ENCODE measurements at regions not wholly inside any gene's neighbourhood (a gene's known extent, or its start where the extent isn't known, plus 50 kb on each side); places are given as distances from the start of the nearest gene placed in this dataset.

DNA sequence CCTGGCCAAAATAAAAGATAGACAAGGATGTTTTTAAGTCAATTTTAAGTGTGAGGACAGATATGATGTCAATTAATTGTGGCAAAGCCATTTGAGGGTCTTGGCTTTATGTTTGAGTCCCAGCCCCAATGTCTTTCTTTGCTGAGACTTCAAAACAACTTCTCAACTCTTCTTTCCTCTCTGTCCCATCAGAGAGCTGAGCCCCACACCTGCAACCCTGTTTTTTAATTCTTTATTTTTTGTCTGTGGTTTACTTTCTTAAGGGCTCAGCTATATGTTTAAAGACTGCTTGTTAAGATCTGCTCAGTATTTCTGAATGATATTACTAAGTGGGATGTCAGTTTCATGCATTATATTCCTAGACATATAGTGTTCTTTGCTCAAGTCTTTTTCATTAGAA is 164.3 kb downstream of the HS3ST1 start:
- no peak overlapping the region for H3K27ac ChIP-seq (ENCODE audit: low read depth, low read length, poor library complexity, severe bottlenecking)
- TF ChIP-seq, protein P1, sequence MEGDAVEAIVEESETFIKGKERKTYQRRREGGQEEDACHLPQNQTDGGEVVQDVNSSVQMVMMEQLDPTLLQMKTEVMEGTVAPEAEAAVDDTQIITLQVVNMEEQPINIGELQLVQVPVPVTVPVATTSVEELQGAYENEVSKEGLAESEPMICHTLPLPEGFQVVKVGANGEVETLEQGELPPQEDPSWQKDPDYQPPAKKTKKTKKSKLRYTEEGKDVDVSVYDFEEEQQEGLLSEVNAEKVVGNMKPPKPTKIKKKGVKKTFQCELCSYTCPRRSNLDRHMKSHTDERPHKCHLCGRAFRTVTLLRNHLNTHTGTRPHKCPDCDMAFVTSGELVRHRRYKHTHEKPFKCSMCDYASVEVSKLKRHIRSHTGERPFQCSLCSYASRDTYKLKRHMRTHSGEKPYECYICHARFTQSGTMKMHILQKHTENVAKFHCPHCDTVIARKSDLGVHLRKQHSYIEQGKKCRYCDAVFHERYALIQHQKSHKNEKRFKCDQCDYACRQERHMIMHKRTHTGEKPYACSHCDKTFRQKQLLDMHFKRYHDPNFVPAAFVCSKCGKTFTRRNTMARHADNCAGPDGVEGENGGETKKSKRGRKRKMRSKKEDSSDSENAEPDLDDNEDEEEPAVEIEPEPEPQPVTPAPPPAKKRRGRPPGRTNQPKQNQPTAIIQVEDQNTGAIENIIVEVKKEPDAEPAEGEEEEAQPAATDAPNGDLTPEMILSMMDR (conservative IDR thresholded peaks at IDR 0.05; ENCODE audit: low read depth, low read length), result no peak
- TF ChIP-seq EZH2 (IDR thresholded peaks at IDR 0.05; ENCODE audit: borderline replicate concordance, low read depth, low read length, poor library complexity, severe bottlenecking), result no peak
- no peak for DNase-seq (ENCODE audit: low spot score)
- H3K36me3 ChIP-seq (ENCODE audit: insufficient read depth, low read length, poor library complexity, severe bottlenecking), result no peaks in the 10 kb centered on the region
- ChIA-PET CTCF (no interaction called here), POLR2A (ENCODE audit: low non-redundant PET) (no interaction called here)
- no TSS peak for BruUV-seq (replicated peaks)
- H3K9me3 ChIP-seq (ENCODE audit: low read depth, low read length, poor library complexity, severe bottlenecking), result peaks cover 35% of the 10 kb centered on the region
- intact Hi-C loops (cut with micrococcal nuclease; ENCODE audit: unreplicated experiment), result no loop called here
- no peaks in the 10 kb centered on the region for H3K4me1 ChIP-seq (ENCODE audit: insufficient read depth, low read length, poor library complexity, severe bottlenecking)
- no peaks in the 10 kb centered on the region for H3K27me3 ChIP-seq (replicated peaks; ENCODE audit: insufficient read depth, low read depth, low read length, poor library complexity)
- no peak overlapping the region for H3K4me3 ChIP-seq (ENCODE audit: low read depth, low read length, poor library complexity, severe bottlenecking)

GRCh38 chr4:11263208-11263607 is 165.5 kb downstream of the HS3ST1 start:
- TF ChIP-seq EZH2 (IDR thresholded peaks at IDR 0.05; ENCODE audit: borderline replicate concordance, low read depth, low read length, poor library complexity, severe bottlenecking), result no peak
- TF ChIP-seq, protein P1 (conservative IDR thresholded peaks at IDR 0.05; ENCODE audit: low read depth, low read length), result no peak
- Histone ChIP-seq H3K27ac (ENCODE audit: low read depth, low read length, poor library complexity, severe bottlenecking) (no peak overlapping the region), H3K4me3 (ENCODE audit: low read depth, low read length, poor library complexity, severe bottlenecking) (no peak overlapping the region), H3K4me1 (ENCODE audit: insufficient read depth, low read length, poor library complexity, severe bottlenecking) (no peaks in the 10 kb centered on the region), H3K27me3 (replicated peaks; ENCODE audit: insufficient read depth, low read depth, low read length, poor library complexity) (no peaks in the 10 kb centered on the region), H3K36me3 (ENCODE audit: insufficient read depth, low read length, poor library complexity, severe bottlenecking) (no peaks in the 10 kb centered on the region), H3K9me3 (ENCODE audit: low read depth, low read length, poor library complexity, severe bottlenecking) (peaks cover 35% of the 10 kb centered on the region)
- CTCF ChIA-PET, result no interaction called here
- no TSS peak for BruUV-seq (replicated peaks)
- intact Hi-C loops (cut with micrococcal nuclease; ENCODE audit: unreplicated experiment), result no loop called here
- DNase-seq (ENCODE audit: low spot score), result no peak
- POLR2A ChIA-PET (ENCODE audit: low non-redundant PET), result no interaction called here

DNA sequence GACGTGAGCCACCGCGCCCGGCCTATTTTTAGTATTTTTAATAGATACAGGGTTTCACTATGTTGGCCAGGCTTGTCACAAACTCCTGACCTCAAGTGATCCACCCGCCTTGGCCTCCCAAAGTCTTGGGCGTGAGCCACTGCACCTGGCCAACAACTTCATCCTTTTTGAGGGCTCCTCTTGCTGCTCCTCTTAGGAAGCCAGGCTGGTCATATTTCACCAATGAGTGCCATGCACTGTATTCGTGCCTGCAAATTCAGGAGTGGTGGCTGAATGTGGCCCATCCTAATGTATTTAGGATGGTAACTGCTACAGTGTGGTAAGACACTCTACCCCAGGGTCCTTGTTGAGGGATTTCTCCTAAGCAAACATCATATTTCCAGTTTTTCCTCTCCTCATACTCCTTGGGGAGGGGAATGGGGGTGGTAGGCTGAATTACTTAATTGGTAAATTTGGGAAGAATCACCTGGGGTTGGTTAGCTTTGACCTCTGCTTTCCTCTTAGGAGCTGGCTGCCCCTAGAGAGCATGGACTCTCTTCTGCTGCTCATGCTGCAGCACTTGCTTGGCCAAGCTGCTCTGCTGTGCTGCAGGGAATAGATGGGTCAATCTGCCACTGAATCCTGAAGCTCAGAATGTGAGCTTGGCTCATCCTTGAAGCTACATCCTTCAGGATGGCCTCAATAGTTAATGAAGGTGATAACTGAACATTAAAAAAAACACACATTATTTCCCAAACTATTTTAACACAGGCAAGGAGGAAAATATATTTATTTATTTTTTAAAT is 167.4 kb downstream of the HS3ST1 start:
- TF ChIP-seq EZH2 (IDR thresholded peaks at IDR 0.05; ENCODE audit: borderline replicate concordance, low read depth, low read length, poor library complexity, severe bottlenecking), result no peak
- TF ChIP-seq, protein P1 (conservative IDR thresholded peaks at IDR 0.05; ENCODE audit: low read depth, low read length), result no peak
- peaks cover 42% of the 10 kb centered on the region for H3K9me3 ChIP-seq (ENCODE audit: low read depth, low read length, poor library complexity, severe bottlenecking)
- BruUV-seq (replicated peaks), result no TSS peak
- no peak for DNase-seq (ENCODE audit: low spot score)
- H3K4me3 ChIP-seq (ENCODE audit: low read depth, low read length, poor library complexity, severe bottlenecking), result no peak overlapping the region
- no peaks in the 10 kb centered on the region for H3K4me1 ChIP-seq (ENCODE audit: insufficient read depth, low read length, poor library complexity, severe bottlenecking)
- CTCF ChIA-PET, result no interaction called here
- POLR2A ChIA-PET (ENCODE audit: low non-redundant PET), result no interaction called here
- intact Hi-C loops (cut with micrococcal nuclease; ENCODE audit: unreplicated experiment), result no loop called here
- H3K36me3 ChIP-seq (ENCODE audit: insufficient read depth, low read length, poor library complexity, severe bottlenecking), result no peaks in the 10 kb centered on the region
- no peak overlapping the region for H3K27ac ChIP-seq (ENCODE audit: low read depth, low read length, poor library complexity, severe bottlenecking)
- no peaks in the 10 kb centered on the region for H3K27me3 ChIP-seq (replicated peaks; ENCODE audit: insufficient read depth, low read depth, low read length, poor library complexity)

Measured in A673 (cell line).